ENCODE measurements at regions not wholly inside any gene's neighbourhood (a gene's known extent, or its start where the extent isn't known, plus 50 kb on each side); places are given as distances from the start of the nearest gene placed in this dataset.

DNA sequence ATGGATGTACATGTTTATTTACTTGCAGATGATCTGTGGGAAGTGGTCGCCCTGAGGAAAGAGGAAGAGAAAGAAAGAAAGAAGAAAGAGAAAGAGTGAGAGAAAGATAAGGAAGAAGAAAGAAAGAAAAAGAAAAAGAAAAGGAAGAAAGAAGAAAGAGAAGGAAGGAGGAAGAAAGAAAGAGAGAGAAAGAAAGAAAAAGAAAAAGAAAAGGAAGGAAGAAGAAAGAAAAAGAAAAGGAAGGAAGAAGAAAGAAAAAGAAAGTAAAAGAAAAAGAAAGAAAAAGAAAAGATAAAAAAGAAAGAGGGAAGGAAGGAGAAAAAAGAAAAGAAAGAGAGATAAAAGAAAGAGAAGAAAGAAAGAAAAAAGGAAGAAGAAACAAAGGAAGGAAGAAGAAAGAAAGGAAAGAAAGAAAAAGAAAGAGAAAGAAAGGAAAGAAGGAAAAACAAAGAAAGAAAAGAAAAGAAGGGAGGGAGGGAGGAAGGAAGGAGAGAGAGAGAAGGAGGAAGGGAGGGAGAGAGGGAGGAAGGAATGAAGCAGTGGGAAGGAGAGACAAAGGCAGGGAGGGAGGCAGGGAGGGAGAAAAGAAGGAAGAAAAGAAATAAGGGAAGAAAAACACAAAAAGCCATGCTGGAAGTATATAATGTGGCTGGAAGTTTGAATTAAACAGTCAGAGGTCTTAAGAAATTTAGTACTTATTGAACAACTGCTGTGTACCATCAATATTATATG is 976.6 kb downstream of the FAM181B start:
- no peak for TF ChIP-seq CTCF (IDR thresholded peaks at IDR 0.05)
- TF ChIP-seq POLR2A (IDR thresholded peaks at IDR 0.05): no peak

Measured in heart left ventricle (tissue), 13 donors.